ENCODE measurements at regions not wholly inside any gene's neighbourhood (a gene's known extent, or its start where the extent isn't known, plus 50 kb on each side); places are given as distances from the start of the nearest gene placed in this dataset.

- TF ChIP-seq CTCF (conservative IDR thresholded peaks at IDR 0.05) (no peak), ZFX (IDR thresholded peaks at IDR 0.05) (no peak)
These were observed 50.1 kb upstream of the ERRFI1 start for GRCh38 chr1:8076176-8076575.
